GM12874 (cell line): ENCODE measurements at regions not wholly inside any gene's neighbourhood (a gene's known extent, or its start where the extent isn't known, plus 50 kb on each side); places are given as distances from the start of the nearest gene placed in this dataset.

Source experiments
- CTCF ChIP-seq: IDR thresholded peaks from 2 replicates; pipeline ENCODE4 v1.5.1; 2011; ENCODE audit warnings: low read depth, mild to moderate bottlenecking, control low read depth, low read length, moderate library complexity; ENCODE audit not compliant: insufficient read depth

- no peak for TF ChIP-seq CTCF
Measured at GRCh38 chr4:33013282-33013681, 2293.1 kb downstream of the PCDH7 start.

- no peak for TF ChIP-seq CTCF
Measured at GRCh38 chr4:33025236-33025635, 2305.1 kb downstream of the PCDH7 start.

- no peak for TF ChIP-seq CTCF
Measured at GRCh38 chr4:33029976-33030375, 2309.8 kb downstream of the PCDH7 start.

- no peak for TF ChIP-seq CTCF
Measured at GRCh38 chr4:33031328-33031727, 2311.2 kb downstream of the PCDH7 start.

GRCh38 chr4:33037464-33037863 lies 2317.3 kb downstream of the PCDH7 start:
- TF ChIP-seq CTCF, result no peak

GRCh38 chr4:33045334-33045733 lies 2325.2 kb downstream of the PCDH7 start:
- no peak for TF ChIP-seq CTCF

- TF ChIP-seq CTCF, result no peak
Measured at GRCh38 chr4:33052241-33052640, 2332.1 kb downstream of the PCDH7 start.

GRCh38 chr4:33054161-33054560 lies 2334.0 kb downstream of the PCDH7 start:
- TF ChIP-seq CTCF, result no peak
